ENCODE measurements at regions not wholly inside any gene's neighbourhood (a gene's known extent, or its start where the extent isn't known, plus 50 kb on each side); places are given as distances from the start of the nearest gene placed in this dataset.

DNA sequence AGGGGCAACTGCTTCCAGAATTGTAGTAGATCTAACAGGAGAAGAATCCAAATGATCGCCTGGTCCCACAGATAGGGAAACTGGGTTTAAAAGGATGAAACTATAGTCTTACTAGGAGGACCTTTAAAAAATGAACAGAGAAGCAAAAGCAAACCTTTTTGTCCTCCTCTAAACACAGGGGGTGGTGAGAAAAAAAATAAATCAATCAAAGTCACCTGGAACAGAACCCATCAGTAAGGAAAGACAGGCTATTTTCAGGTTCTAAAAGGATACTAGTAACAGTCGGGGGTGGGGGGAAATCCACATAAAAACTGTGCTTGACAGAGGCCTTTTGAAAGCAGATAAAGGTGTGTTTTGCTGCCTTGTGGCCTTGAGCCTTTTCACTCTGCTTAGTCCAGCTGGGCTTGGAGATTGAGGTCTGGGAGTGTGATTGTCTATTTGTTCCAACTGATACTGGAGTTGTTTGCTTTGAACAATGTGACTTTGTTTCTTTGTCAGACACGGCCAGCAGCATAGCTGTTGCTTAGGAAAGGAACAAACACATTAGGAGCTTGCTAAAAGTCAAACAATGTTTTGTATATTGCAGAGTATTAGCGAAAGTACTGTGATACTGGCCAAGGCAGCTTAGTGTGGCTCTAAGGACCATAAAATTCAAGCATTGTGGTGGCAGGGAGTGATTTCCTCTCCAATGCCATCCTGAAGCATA is 141.1 kb upstream of the IRF2BP2 start (continued):
- TF ChIP-seq IKZF5 (CRISPR knock-in tag; IDR thresholded peaks at IDR 0.05) (peak; percentile 97), ZNF563 (CRISPR knock-in tag; IDR thresholded peaks at IDR 0.05) (no peak), RARA (CRISPR knock-in tag; IDR thresholded peaks at IDR 0.05) (peak; percentile 48; the same call in 1 of the 2 replicates), ZNF777 (CRISPR knock-in tag; IDR thresholded peaks at IDR 0.05) (no peak), HMG20A (CRISPR knock-in tag; IDR thresholded peaks at IDR 0.05; ENCODE audit: borderline replicate concordance) (peak; percentile 71; the same call in 1 of the 2 replicates), SOX5 (CRISPR knock-in tag; IDR thresholded peaks at IDR 0.05; ENCODE audit: borderline replicate concordance) (peak; percentile 99), PBX2 (CRISPR knock-in tag; IDR thresholded peaks at IDR 0.05) (no peak), TCF12 (IDR thresholded peaks at IDR 0.05) (no peak), TCF12 (CRISPR knock-in tag; IDR thresholded peaks at IDR 0.05) (no peak), ZFY (CRISPR knock-in tag; IDR thresholded peaks at IDR 0.05) (peak; percentile 33; the same call in 1 of the 2 replicates), CBFB (CRISPR knock-in tag; IDR thresholded peaks at IDR 0.05) (0 out of 2 replicates have a peak, but pooled peaks have one; percentile 21), TIGD3 (CRISPR knock-in tag; IDR thresholded peaks at IDR 0.05; ENCODE audit: borderline replicate concordance) (no peak), KMT2B (CRISPR knock-in tag; IDR thresholded peaks at IDR 0.05) (peak; percentile 24; the same call in 1 of the 2 replicates), TAF1 (CRISPR knock-in tag; IDR thresholded peaks at IDR 0.05) (0 out of 2 replicates have a peak, but pooled peaks have one; percentile 7), MED1 (CRISPR knock-in tag; IDR thresholded peaks at IDR 0.05) (peak; percentile 95), BRD4 (CRISPR knock-in tag; IDR thresholded peaks at IDR 0.05) (peak; percentile 34; the same call in 1 of the 2 replicates), HDAC2 (CRISPR knock-in tag; IDR thresholded peaks at IDR 0.05) (peak; percentile 81), FOSL2 (CRISPR knock-in tag; IDR thresholded peaks at IDR 0.05) (peak; percentile 74), HOXA9 (CRISPR knock-in tag; IDR thresholded peaks at IDR 0.05; ENCODE audit: borderline replicate concordance) (no peak)
- TF ChIP-seq, protein P1, sequence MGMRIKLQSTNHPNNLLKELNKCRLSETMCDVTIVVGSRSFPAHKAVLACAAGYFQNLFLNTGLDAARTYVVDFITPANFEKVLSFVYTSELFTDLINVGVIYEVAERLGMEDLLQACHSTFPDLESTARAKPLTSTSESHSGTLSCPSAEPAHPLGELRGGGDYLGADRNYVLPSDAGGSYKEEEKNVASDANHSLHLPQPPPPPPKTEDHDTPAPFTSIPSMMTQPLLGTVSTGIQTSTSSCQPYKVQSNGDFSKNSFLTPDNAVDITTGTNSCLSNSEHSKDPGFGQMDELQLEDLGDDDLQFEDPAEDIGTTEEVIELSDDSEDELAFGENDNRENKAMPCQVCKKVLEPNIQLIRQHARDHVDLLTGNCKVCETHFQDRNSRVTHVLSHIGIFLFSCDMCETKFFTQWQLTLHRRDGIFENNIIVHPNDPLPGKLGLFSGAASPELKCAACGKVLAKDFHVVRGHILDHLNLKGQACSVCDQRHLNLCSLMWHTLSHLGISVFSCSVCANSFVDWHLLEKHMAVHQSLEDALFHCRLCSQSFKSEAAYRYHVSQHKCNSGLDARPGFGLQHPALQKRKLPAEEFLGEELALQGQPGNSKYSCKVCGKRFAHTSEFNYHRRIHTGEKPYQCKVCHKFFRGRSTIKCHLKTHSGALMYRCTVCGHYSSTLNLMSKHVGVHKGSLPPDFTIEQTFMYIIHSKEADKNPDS (CRISPR knock-in tag; IDR thresholded peaks at IDR 0.05): peak; percentile 98
- TF ChIP-seq, protein P2, sequence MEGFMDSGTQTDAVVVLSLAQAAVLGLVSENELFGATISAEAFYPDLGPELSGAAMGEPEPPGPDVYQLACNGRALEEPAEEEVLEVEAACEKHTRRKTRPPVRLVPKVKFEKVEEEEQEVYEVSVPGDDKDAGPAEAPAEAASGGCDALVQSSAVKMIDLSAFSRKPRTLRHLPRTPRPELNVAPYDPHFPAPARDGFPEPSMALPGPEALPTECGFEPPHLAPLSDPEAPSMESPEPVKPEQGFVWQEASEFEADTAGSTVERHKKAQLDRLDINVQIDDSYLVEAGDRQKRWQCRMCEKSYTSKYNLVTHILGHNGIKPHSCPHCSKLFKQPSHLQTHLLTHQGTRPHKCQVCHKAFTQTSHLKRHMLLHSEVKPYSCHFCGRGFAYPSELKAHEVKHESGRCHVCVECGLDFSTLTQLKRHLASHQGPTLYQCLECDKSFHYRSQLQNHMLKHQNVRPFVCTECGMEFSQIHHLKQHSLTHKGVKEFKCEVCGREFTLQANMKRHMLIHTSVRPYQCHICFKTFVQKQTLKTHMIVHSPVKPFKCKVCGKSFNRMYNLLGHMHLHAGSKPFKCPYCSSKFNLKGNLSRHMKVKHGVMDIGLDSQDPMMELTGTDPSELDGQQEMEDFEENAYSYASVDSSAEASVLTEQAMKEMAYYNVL (CRISPR knock-in tag; IDR thresholded peaks at IDR 0.05; ENCODE audit: borderline replicate concordance): peak; percentile 94
- TF ChIP-seq, protein P3, sequence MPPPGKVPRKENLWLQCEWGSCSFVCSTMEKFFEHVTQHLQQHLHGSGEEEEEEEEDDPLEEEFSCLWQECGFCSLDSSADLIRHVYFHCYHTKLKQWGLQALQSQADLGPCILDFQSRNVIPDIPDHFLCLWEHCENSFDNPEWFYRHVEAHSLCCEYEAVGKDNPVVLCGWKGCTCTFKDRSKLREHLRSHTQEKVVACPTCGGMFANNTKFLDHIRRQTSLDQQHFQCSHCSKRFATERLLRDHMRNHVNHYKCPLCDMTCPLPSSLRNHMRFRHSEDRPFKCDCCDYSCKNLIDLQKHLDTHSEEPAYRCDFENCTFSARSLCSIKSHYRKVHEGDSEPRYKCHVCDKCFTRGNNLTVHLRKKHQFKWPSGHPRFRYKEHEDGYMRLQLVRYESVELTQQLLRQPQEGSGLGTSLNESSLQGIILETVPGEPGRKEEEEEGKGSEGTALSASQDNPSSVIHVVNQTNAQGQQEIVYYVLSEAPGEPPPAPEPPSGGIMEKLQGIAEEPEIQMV (CRISPR knock-in tag; IDR thresholded peaks at IDR 0.05; ENCODE audit: low read depth): 0 out of 2 replicates have a peak, but pooled peaks have one; percentile 8
